ENCODE measurements at regions not wholly inside any gene's neighbourhood (a gene's known extent, or its start where the extent isn't known, plus 50 kb on each side); places are given as distances from the start of the nearest gene placed in this dataset.

DNA sequence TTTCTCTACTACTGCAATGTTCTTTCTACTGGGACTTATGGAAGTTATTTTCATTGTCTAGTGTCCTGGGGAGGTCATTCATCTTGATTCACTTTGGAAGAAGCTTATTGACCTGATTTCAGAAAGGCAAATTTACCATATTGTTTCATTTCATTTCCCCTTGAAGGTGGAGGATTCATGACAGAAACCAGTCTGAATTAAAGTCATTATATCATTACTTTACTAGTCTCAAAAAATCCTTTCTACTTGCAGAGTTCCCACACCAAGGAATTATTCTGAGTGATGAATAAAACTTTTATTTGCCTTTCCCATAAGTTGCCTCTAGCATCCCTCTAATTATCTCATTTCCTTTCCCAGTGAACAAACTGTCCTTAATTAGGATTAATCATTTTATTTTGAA is 163.8 kb downstream of the RASSF9 start:
- Histone ChIP-seq H3K36me3 (no peaks in the 10 kb centered on the region), H3K27ac (no peak overlapping the region), H3K4me3 (replicated peaks in 1 of 3) (no peak overlapping the region), H3K27me3 (no peaks in the 10 kb centered on the region), H3K4me1 (no peaks in the 10 kb centered on the region), H3K9me3 (no peaks in the 10 kb centered on the region)
- intact Hi-C loops (cut with DNase I): no loop called here
- no peak for DNase-seq
- TF ChIP-seq POLR2A (IDR thresholded peaks at IDR 0.05): no peak
- TF ChIP-seq, protein P1, sequence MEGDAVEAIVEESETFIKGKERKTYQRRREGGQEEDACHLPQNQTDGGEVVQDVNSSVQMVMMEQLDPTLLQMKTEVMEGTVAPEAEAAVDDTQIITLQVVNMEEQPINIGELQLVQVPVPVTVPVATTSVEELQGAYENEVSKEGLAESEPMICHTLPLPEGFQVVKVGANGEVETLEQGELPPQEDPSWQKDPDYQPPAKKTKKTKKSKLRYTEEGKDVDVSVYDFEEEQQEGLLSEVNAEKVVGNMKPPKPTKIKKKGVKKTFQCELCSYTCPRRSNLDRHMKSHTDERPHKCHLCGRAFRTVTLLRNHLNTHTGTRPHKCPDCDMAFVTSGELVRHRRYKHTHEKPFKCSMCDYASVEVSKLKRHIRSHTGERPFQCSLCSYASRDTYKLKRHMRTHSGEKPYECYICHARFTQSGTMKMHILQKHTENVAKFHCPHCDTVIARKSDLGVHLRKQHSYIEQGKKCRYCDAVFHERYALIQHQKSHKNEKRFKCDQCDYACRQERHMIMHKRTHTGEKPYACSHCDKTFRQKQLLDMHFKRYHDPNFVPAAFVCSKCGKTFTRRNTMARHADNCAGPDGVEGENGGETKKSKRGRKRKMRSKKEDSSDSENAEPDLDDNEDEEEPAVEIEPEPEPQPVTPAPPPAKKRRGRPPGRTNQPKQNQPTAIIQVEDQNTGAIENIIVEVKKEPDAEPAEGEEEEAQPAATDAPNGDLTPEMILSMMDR (IDR thresholded peaks at IDR 0.05): no peak

DNA sequence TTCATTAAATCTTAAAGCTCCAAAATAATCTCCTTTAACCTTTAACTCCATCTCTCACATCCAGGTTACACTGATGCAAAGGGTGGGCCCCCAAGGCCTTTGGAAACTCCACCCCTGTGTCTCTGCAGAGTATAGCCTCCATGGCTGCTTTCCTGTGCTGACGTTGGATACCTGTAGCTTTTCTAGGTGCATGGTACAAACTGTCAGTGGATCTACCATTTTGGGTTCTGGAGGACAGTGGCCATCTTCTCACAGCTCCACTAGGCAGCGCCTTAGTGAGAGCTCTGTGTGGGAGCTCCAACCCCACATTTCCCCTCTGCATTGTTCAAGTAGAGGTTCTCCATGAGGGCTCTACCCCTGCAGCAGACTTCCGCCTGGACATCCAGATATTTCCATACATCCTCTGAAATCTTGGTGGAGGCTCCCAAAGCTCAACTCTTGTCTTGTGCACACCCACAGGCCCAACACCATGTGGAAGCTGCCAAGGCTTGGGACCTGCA is 162.2 kb downstream of the RASSF9 start:
- WGBS, 2 donors: 98 to 100% methylated on average over 3 of the region's 3 CpGs
- TF ChIP-seq, protein P1 (IDR thresholded peaks at IDR 0.05): no peak
- no peak for TF ChIP-seq POLR2A (IDR thresholded peaks at IDR 0.05)
- H3K36me3 ChIP-seq: no peaks in the 10 kb centered on the region
- no peak for DNase-seq
- no peaks in the 10 kb centered on the region for H3K27me3 ChIP-seq
- H3K9me3 ChIP-seq: no peaks in the 10 kb centered on the region
- intact Hi-C loops (cut with DNase I): no loop called here
- H3K27ac ChIP-seq: no peak overlapping the region
- no peaks in the 10 kb centered on the region for H3K4me1 ChIP-seq
- H3K4me3 ChIP-seq (replicated peaks in 1 of 3): no peak overlapping the region

DNA sequence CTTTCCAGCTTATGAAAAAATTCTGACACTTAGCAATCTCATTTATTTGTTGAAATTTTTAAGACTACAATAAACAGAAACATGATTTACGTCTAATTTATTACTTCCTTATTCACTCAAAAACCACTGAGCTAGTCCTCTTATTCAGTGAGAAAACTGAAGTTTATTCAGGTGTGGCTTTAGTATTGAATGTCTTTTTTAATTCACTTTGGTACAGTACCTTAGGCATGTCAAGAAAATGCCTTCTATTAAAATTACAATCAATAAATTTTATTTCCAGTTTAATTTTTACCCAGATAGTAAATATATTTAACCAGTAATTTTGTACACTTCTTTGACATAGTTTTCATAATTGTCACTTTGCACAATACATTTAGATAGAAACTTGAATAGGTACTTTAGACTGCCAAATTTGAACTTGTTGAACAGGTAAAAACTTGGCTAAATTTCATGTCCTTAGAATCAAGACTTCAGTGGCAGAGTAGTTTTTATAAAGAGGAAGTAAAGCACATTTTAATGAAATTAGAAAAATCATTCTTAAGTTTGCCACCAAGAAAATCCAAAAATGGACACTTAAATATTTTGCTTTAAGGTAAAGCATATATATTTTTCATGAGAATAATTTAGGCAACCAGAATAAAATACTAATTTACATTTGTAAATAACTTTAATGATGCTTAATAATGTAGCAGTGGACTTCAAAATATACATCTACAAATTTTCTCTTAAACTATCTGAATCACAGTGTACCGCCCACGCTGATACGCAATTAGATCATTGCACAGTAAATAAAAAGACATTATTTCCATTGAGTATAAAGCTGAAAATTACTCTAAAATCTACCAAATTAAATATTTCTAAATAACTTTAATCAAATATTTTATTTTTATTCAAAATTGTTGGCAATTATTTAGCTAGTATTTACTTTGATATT is 159.1 kb downstream of the RASSF9 start:
- intact Hi-C loops (cut with DNase I): no loop called here
- no peak overlapping the region for H3K4me3 ChIP-seq (replicated peaks in 1 of 3)
- H3K9me3 ChIP-seq: no peaks in the 10 kb centered on the region

DNA sequence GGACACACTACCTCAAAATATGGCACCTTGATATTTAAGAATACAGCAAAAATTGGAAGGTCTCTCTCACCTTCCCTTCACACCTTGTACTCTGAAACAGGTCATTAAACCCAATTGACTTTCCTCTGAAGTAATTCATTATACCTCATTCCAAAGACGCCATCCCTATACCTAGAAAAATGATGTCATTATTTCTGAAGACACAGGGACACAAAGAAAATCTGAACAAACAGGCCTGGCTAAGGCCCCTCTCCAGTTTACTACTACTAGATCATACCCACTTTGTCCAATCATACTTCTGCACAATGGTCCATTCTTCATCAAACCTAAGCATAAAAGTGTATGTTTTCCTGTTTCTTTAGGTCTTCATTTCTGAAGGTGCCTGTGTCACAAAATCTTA is 156.9 kb downstream of the RASSF9 start:
- no peak for DNase-seq
- H3K4me3 ChIP-seq (replicated peaks in 1 of 3): no peak overlapping the region
- no peaks in the 10 kb centered on the region for H3K9me3 ChIP-seq
- H3K27ac ChIP-seq: no peak overlapping the region
- H3K4me1 ChIP-seq: no peaks in the 10 kb centered on the region
- intact Hi-C loops (cut with DNase I): no loop called here
- no peaks in the 10 kb centered on the region for H3K36me3 ChIP-seq
- WGBS, 2 donors: 97 to 98% methylated on average over 1 of the region's 1 CpG
- no peak for TF ChIP-seq POLR2A (IDR thresholded peaks at IDR 0.05)
- TF ChIP-seq, protein P1 (IDR thresholded peaks at IDR 0.05): no peak
- no peaks in the 10 kb centered on the region for H3K27me3 ChIP-seq

More for the DNA sequence above, 159.1 kb downstream of the RASSF9 start:
- Histone ChIP-seq H3K4me1 (no peaks in the 10 kb centered on the region), H3K27me3 (no peaks in the 10 kb centered on the region), H3K36me3 (no peaks in the 10 kb centered on the region), H3K27ac (no peak overlapping the region)
- WGBS, 2 donors: 79% methylated on average over 4 of the region's 4 CpGs
- no peak for DNase-seq
- no peak for TF ChIP-seq POLR2A (IDR thresholded peaks at IDR 0.05)
- TF ChIP-seq, protein P1 (IDR thresholded peaks at IDR 0.05): no peak

DNA sequence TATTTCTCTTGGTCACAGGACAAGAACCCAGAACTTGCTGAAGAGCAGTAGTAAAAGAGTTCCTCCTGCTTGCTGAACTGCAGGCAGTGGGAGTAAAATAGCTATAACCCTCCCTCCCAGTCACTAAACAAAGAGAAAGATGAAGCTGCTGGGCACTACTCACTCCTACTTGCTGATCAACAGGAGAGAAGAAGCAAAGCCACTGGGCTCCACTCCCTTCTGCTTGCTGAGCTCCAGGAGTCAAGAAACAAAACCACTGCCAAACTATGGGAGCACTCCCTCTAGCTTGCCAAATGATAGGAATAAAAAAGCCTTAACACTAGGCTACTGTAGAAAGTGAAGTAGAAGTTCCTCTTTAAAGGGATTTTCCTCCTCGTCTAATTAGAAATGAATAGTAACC is 155.3 kb downstream of the RASSF9 start:
- DNase-seq: no peak
- H3K4me1 ChIP-seq: no peaks in the 10 kb centered on the region
- H3K27ac ChIP-seq: no peak overlapping the region
- 93 to 100% methylated on average over 1 of the region's 1 CpG for WGBS, 2 donors
- H3K4me3 ChIP-seq (replicated peaks in 1 of 3): no peak overlapping the region
- no peaks in the 10 kb centered on the region for H3K36me3 ChIP-seq
- intact Hi-C loops (cut with DNase I): no loop called here
- H3K27me3 ChIP-seq: no peaks in the 10 kb centered on the region
- TF ChIP-seq, protein P1 (IDR thresholded peaks at IDR 0.05): no peak
- TF ChIP-seq POLR2A (IDR thresholded peaks at IDR 0.05): no peak
- no peaks in the 10 kb centered on the region for H3K9me3 ChIP-seq
